ENCODE measurements at regions not wholly inside any gene's neighbourhood (a gene's known extent, or its start where the extent isn't known, plus 50 kb on each side); places are given as distances from the start of the nearest gene placed in this dataset.

GRCh38 chrX:139293991-139294390 lies 236.5 kb upstream of the F9 start:
- DNase-seq (ENCODE audit: low read depth, low spot score), result no peak
- no peak overlapping the region for H3K4me3 ChIP-seq (ENCODE audit: low read depth, low read length)
- no peak for TF ChIP-seq CTCF (IDR thresholded peaks at IDR 0.05; ENCODE audit: low read depth, low read length)
- in situ Hi-C loops (cut with HindIII; ENCODE audit: low sequenced_read_pairs), result no loop called here

- in situ Hi-C loops (cut with HindIII; ENCODE audit: low sequenced_read_pairs), result no loop called here
Measured at GRCh38 chrX:139290310-139290709, 240.2 kb upstream of the F9 start.

GRCh38 chrX:139287155-139287924 lies 243.2 kb upstream of the F9 start:
- H3K4me3 ChIP-seq (ENCODE audit: low read depth, low read length), result no peak overlapping the region
- TF ChIP-seq CTCF (IDR thresholded peaks at IDR 0.05; ENCODE audit: low read depth, low read length), result no peak
- in situ Hi-C loops (cut with HindIII; ENCODE audit: low sequenced_read_pairs), result no loop called here
- no peak for DNase-seq (ENCODE audit: low read depth, low spot score)

More at GRCh38 chrX:139290310-139290709, 240.2 kb upstream of the F9 start:
- H3K4me3 ChIP-seq (ENCODE audit: low read depth, low read length), result no peak overlapping the region
- TF ChIP-seq CTCF (IDR thresholded peaks at IDR 0.05; ENCODE audit: low read depth, low read length), result no peak
- peak; percentile 44 for DNase-seq (ENCODE audit: low read depth, low spot score)

- TF ChIP-seq CTCF (IDR thresholded peaks at IDR 0.05; ENCODE audit: low read depth, low read length), result no peak
- DNase-seq (ENCODE audit: low read depth, low spot score), result no peak
- in situ Hi-C loops (cut with HindIII; ENCODE audit: low sequenced_read_pairs), result no loop called here
- no peak overlapping the region for H3K4me3 ChIP-seq (ENCODE audit: low read depth, low read length)
Measured at GRCh38 chrX:139286342-139286741, 244.2 kb upstream of the F9 start.

GRCh38 chrX:139267851-139268250 lies 262.7 kb upstream of the F9 start:
- in situ Hi-C loops (cut with HindIII; ENCODE audit: low sequenced_read_pairs), result no loop called here
- TF ChIP-seq CTCF (IDR thresholded peaks at IDR 0.05; ENCODE audit: low read depth, low read length), result no peak
- DNase-seq (ENCODE audit: low read depth, low spot score), result no peak
- no peak overlapping the region for H3K4me3 ChIP-seq (ENCODE audit: low read depth, low read length)

- no peak overlapping the region for H3K4me3 ChIP-seq (ENCODE audit: low read depth, low read length)
- in situ Hi-C loops (cut with HindIII; ENCODE audit: low sequenced_read_pairs), result no loop called here
- DNase-seq (ENCODE audit: low read depth, low spot score), result no peak
- TF ChIP-seq CTCF (IDR thresholded peaks at IDR 0.05; ENCODE audit: low read depth, low read length), result no peak
Measured at GRCh38 chrX:139246295-139246694, 284.2 kb upstream of the F9 start.

Measured in astrocyte of the spinal cord (primary cell).